Muscle of arm (tissue), 1 donor: ENCODE measurements at regions not wholly inside any gene's neighbourhood (a gene's known extent, or its start where the extent isn't known, plus 50 kb on each side); places are given as distances from the start of the nearest gene placed in this dataset.
"Not testable (repeated sequence)": the region's sequence is repeated elsewhere in the genome, so short reads cannot be mapped to it uniquely, and the experiment has no call there.

Experiments
- DNase-seq: peaks from one replicate; pipeline ENCODE4 v3.0.0-alpha.2; 2013

GRCh38 chr12:114858388-114859146 is 174.6 kb upstream of the TBX3 start:
- DNase-seq: no peak

GRCh38 chr12:114855678-114856077 is 171.7 kb upstream of the TBX3 start:
- no peak for DNase-seq

GRCh38 chr12:114852976-114853529 is 169.1 kb upstream of the TBX3 start:
- no peak for DNase-seq

- DNase-seq: no peak
These were observed 168.0 kb upstream of the TBX3 start for GRCh38 chr12:114851981-114852380.

- DNase-seq: no peak
These were observed 166.8 kb upstream of the TBX3 start for GRCh38 chr12:114850661-114851275.

GRCh38 chr12:114848666-114849065 is 164.7 kb upstream of the TBX3 start:
- peak; percentile 48 for DNase-seq

GRCh38 chr12:114847441-114848035 is 163.6 kb upstream of the TBX3 start:
- peak; percentile 43 for DNase-seq

GRCh38 chr12:114846771-114847170 is 162.8 kb upstream of the TBX3 start:
- DNase-seq: no peak

- no peak for DNase-seq
These were observed 157.7 kb upstream of the TBX3 start for GRCh38 chr12:114841557-114842251.

GRCh38 chr12:114838480-114838879 is 154.5 kb upstream of the TBX3 start:
- no peak for DNase-seq

- DNase-seq: no peak
These were observed 152.6 kb upstream of the TBX3 start for GRCh38 chr12:114836609-114837008.

GRCh38 chr12:114835031-114835430 is 151.1 kb upstream of the TBX3 start:
- DNase-seq: no peak

GRCh38 chr12:114834621-114835020 is 150.6 kb upstream of the TBX3 start:
- DNase-seq: no peak

- no peak for DNase-seq
These were observed 145.9 kb upstream of the TBX3 start for GRCh38 chr12:114829833-114830232.

GRCh38 chr12:114829244-114829643 is 145.3 kb upstream of the TBX3 start:
- not testable (repeated sequence) for DNase-seq

GRCh38 chr12:114827461-114827860 is 143.5 kb upstream of the TBX3 start:
- DNase-seq: no peak

- no peak for DNase-seq
These were observed 142.3 kb upstream of the TBX3 start for GRCh38 chr12:114826244-114826643.

- no peak for DNase-seq
These were observed 139.7 kb upstream of the TBX3 start for GRCh38 chr12:114823724-114824123.

GRCh38 chr12:114821570-114821969 is 137.6 kb upstream of the TBX3 start:
- no peak for DNase-seq

- no peak for DNase-seq
These were observed 136.8 kb upstream of the TBX3 start for GRCh38 chr12:114820796-114821195.

GRCh38 chr12:114817571-114818425 is 133.8 kb upstream of the TBX3 start:
- DNase-seq: peak; percentile 65
